ENCODE measurements at regions not wholly inside any gene's neighbourhood (a gene's known extent, or its start where the extent isn't known, plus 50 kb on each side); places are given as distances from the start of the nearest gene placed in this dataset.

DNA sequence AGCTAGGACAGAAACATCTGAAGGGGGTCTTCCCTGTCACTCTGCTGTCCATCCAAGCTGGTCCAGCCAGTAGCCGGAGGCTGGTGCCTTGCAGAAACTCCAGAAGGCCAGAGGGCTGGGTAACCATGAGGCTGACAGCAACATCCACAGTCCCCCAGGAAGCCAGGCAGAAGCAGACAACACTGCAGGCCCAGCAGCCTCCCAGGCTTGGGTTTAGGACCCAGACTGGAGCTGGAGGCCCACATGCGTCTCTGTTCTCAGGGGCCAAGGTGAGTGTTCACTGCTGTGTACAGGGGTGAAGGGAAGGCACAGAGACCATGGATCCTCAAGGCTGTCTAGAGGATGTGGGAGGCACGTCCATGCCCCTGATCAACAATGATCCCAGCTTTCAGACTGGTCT lies 136.4 kb upstream of the PRMT8 start:
- TF ChIP-seq, protein P1, sequence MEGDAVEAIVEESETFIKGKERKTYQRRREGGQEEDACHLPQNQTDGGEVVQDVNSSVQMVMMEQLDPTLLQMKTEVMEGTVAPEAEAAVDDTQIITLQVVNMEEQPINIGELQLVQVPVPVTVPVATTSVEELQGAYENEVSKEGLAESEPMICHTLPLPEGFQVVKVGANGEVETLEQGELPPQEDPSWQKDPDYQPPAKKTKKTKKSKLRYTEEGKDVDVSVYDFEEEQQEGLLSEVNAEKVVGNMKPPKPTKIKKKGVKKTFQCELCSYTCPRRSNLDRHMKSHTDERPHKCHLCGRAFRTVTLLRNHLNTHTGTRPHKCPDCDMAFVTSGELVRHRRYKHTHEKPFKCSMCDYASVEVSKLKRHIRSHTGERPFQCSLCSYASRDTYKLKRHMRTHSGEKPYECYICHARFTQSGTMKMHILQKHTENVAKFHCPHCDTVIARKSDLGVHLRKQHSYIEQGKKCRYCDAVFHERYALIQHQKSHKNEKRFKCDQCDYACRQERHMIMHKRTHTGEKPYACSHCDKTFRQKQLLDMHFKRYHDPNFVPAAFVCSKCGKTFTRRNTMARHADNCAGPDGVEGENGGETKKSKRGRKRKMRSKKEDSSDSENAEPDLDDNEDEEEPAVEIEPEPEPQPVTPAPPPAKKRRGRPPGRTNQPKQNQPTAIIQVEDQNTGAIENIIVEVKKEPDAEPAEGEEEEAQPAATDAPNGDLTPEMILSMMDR (IDR thresholded peaks at IDR 0.05; ENCODE audit: extremely low read depth in 1 of 2, insufficient read depth in 1 of 2, low read depth in 1 of 2, low read length in 2 of 2): no peak
- TF ChIP-seq, protein P2, sequence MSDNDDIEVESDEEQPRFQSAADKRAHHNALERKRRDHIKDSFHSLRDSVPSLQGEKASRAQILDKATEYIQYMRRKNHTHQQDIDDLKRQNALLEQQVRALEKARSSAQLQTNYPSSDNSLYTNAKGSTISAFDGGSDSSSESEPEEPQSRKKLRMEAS (IDR thresholded peaks at IDR 0.05; ENCODE audit: insufficient read depth, insufficient read length): no peak
- TF ChIP-seq POLR2A (IDR thresholded peaks at IDR 0.05; ENCODE audit: low read depth, low read length) (no peak), POLR2AphosphoS5 (IDR thresholded peaks at IDR 0.05; ENCODE audit: insufficient read depth, low read depth, low read length) (no peak), EZH2 (IDR thresholded peaks at IDR 0.05; ENCODE audit: borderline replicate concordance, low read depth, low read length, severe bottlenecking) (no peak), FOS (IDR thresholded peaks at IDR 0.05; ENCODE audit: borderline replicate concordance, insufficient read depth, low read length) (no peak), GATA2 (IDR thresholded peaks at IDR 0.05; ENCODE audit: insufficient read depth, insufficient read length, low read depth, low read length) (no peak), JUN (IDR thresholded peaks at IDR 0.05; ENCODE audit: borderline replicate concordance, insufficient read depth, insufficient read length, low read depth) (no peak)
